ENCODE measurements at regions not wholly inside any gene's neighbourhood (a gene's known extent, or its start where the extent isn't known, plus 50 kb on each side); places are given as distances from the start of the nearest gene placed in this dataset.
"Not testable (repeated sequence)": the region's sequence is repeated elsewhere in the genome, so short reads cannot be mapped to it uniquely, and the experiment has no call there.

- not testable (repeated sequence) for DNase-seq (ENCODE audit: low read depth in 2 of 2)
Observed at GRCh38 chr4:123537906-123538402, 141.4 kb downstream of the SPRY1 start.

GRCh38 chr4:123545667-123546572, 149.3 kb downstream of the SPRY1 start:
- DNase-seq (ENCODE audit: low read depth in 2 of 2), result no peak

- no peak for DNase-seq (ENCODE audit: low read depth in 2 of 2)
Observed at GRCh38 chr4:123546573-123547060, 150.0 kb downstream of the SPRY1 start.

- no peak for DNase-seq (ENCODE audit: low read depth in 2 of 2)
Observed at GRCh38 chr4:123547216-123548165, 150.9 kb downstream of the SPRY1 start.

- DNase-seq (ENCODE audit: low read depth in 2 of 2), result no peak
Observed at GRCh38 chr4:123553279-123553678, 156.7 kb downstream of the SPRY1 start.

GRCh38 chr4:123553733-123554637, 157.4 kb downstream of the SPRY1 start:
- DNase-seq (ENCODE audit: low read depth in 2 of 2), result no peak

- no peak for DNase-seq (ENCODE audit: low read depth in 2 of 2)
Observed at GRCh38 chr4:123554801-123555232, 158.2 kb downstream of the SPRY1 start.

- peak; percentile 89 to 93 for DNase-seq (ENCODE audit: low read depth in 2 of 2)
Observed at GRCh38 chr4:123555233-123555806, 158.7 kb downstream of the SPRY1 start.

GRCh38 chr4:123555807-123556273, 159.2 kb downstream of the SPRY1 start:
- peak; percentile 85 to 88 for DNase-seq (ENCODE audit: low read depth in 2 of 2)

- DNase-seq (ENCODE audit: low read depth in 2 of 2), result no peak
Observed at GRCh38 chr4:123556526-123556925, 159.9 kb downstream of the SPRY1 start.

- DNase-seq (ENCODE audit: low read depth in 2 of 2), result no peak
Observed at GRCh38 chr4:123557857-123558536, 161.4 kb downstream of the SPRY1 start.

GRCh38 chr4:123558865-123559264, 162.3 kb downstream of the SPRY1 start:
- DNase-seq (ENCODE audit: low read depth in 2 of 2), result no peak

GRCh38 chr4:123559955-123560871, 163.6 kb downstream of the SPRY1 start:
- DNase-seq (ENCODE audit: low read depth in 2 of 2), result peak; percentile 45 to 46

GRCh38 chr4:123561525-123561924, 164.9 kb downstream of the SPRY1 start:
- DNase-seq (ENCODE audit: low read depth in 2 of 2), result no peak

GRCh38 chr4:123562994-123563750, 166.6 kb downstream of the SPRY1 start:
- no peak for DNase-seq (ENCODE audit: low read depth in 2 of 2)

GRCh38 chr4:123564758-123565346, 168.3 kb downstream of the SPRY1 start:
- DNase-seq (ENCODE audit: low read depth in 2 of 2), result no peak

GRCh38 chr4:123568936-123569335, 172.3 kb downstream of the SPRY1 start:
- no peak for DNase-seq (ENCODE audit: low read depth in 2 of 2)

GRCh38 chr4:123569541-123569940, 172.9 kb downstream of the SPRY1 start:
- no peak for DNase-seq (ENCODE audit: low read depth in 2 of 2)
